ENCODE measurements at regions not wholly inside any gene's neighbourhood (a gene's known extent, or its start where the extent isn't known, plus 50 kb on each side); places are given as distances from the start of the nearest gene placed in this dataset.
"Not testable (repeated sequence)": the region's sequence is repeated elsewhere in the genome, so short reads cannot be mapped to it uniquely, and the experiment has no call there.

DNA sequence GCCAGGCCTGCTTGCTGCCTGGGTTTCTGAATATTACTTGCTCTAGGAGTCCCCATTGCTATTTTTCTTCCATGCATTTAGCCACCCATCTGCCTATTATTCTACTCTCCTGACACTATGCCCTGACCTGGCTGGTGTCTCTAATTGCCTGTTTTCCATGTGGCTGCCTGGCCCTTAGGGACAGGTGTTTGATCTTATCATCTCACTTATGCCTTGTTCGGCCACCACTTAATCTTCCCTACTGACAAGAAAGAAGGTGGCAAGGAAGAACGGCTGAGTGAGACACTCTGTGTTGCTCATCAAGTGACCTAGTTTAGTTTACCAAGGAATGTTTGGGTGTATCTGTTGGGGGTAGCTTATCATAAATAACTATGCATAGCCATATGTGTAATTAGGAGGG, 50.4 kb upstream of the RAPH1 start:
- peak; percentile 11 for DNase-seq

DNA sequence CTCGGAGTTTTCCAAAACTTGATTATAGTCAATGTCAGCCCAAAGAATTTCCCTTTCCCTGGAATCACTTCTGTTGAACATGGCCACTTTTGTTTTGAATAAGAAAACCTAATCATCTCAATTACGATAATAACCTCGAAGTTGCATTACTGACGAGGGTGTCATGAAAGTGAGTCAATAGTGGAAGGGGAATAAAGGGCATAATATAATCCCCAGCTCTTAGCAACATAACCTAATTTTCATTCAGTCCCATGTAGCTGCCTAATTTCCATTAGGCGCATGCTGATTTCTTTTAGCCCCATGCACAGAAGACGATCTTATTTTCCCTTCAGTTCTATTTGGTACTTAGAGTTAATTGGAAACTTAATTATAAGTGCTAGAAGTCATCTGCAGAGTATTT, 51.1 kb upstream of the RAPH1 start:
- DNase-seq, result no peak

DNA sequence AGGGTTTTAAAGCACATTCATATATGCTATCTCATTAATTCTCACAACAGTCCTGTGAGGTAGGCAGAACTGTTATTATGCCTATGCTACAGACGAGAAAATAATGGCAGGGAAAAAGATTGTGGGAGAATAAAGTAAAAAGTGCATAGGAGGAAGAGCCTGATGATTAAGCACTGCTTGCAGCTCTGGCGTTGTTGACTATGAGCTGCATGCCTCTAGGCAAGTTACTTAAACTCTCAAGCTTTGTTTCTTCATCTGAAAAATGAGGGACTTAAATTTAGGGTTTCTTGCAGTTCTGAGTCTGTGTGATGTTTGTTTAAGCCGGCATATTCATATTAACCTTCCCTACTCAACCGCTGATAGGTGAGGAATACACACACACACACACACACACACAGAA, 51.6 kb upstream of the RAPH1 start:
- peak; percentile 12 for DNase-seq

DNA sequence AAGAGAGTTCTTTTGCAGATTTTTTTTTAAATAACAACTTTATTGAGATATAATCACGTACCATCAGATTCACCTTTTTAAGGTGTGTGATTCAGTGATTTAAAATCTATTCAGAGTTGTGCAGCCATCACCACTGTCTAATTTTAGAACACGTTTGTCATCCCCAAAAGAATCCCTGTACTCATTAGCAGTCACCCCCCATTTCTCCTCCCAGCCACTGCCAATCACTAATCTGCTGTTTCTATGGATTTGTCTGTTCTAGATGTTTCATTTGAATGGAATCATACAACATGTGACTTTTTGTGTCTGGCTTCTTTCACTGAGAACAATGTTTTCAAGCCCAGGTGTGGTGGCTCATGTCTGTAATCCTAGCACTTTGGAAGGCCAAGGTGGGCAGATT, 55.4 kb upstream of the RAPH1 start:
- no peak for DNase-seq

DNA sequence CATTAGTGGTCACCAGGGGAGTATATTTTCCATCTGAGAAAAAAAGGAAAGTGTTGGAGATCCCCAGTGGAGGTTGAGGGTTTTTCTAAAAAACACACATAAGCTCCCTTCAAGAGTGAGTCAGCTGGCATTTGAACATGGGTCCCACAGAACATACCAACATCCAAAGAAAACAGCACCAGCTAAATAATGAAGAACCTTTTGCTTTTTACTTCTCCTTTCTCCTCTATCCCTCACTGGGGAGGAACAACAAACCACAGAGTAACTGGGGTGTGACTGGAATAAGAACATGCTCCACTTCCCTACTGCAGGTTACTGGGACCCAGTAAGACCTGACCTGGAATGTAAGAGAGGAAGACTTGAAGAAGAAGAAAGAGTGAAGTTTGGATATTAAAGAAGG, 56.5 kb upstream of the RAPH1 start:
- DNase-seq, result peak; percentile 50

DNA sequence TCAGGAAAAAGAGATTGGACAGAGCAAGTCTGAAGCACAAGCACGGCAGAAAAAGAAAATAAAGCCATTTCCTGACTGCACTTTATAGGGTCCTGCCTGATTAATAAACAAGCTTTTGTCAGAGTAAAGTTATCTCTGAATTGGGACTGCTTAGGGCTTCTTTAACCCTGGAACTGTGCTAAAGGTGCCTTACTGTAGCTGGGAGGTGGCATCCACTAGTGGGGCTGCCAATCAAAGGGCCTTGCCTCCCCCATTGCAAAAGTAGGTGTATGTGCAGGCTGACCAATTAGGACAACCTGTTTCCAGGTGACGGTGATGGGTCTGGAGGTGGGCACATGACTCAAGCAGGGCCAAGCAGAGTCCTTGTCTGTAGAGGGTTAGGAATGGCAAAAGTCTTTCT, 57.4 kb upstream of the RAPH1 start:
- DNase-seq, result no peak

DNA sequence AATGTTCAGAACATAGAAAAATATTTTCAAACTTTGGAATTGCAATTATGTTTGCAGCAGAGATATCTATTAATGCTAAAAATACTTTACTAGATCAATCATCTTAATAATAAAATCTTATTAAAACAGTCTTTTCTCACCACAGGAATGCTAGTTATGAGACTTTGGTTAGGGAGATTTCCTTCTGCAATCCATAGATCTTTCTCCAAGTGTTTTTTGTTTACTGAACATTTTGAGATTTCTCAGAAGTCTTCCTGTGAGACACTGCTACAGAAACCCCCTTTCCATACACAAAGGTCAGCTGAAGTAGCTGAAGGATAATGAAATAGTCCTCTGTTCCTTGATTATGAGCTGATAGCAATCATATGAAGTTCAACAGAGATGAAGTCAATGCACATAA, 59.4 kb upstream of the RAPH1 start:
- DNase-seq, result peak; percentile 66

DNA sequence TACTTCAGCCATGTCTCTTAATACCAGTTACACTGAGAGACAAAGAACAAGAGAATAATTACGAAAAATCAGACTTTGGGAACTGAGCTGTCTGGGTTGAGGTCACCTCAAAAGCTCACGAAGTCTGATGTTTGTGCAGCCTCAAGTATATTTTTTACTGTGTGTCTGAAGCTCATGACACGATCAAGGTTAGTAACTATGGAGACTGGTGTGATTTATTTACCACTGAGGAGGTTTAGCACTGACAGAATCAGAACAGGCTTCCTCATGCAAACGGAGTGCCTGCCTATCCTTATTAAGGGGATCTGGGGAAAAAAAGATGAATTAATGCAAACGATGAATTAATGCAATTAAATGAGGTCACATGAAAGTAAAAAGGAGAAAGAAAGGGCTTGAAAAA, 61.1 kb upstream of the RAPH1 start:
- DNase-seq, result peak; percentile 8

DNA sequence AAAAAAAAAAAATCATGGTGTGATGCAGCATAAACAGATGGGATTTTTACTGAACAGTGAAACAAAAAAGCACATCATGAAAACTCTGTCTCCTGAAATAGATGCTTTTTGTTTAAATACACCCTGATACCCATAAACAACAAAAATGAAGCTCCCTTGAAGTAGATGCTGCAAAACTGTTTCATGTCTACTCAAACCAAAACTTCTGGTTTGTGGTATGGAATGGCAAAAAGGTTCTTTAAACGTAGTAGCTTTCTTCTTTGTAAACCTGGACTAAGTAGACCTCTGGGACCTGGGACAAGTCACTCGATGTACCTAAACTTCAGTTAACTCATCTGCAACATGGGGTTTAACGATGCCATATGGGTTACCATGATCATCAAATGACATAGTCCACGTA, 64.4 kb upstream of the RAPH1 start:
- no peak for DNase-seq

DNA sequence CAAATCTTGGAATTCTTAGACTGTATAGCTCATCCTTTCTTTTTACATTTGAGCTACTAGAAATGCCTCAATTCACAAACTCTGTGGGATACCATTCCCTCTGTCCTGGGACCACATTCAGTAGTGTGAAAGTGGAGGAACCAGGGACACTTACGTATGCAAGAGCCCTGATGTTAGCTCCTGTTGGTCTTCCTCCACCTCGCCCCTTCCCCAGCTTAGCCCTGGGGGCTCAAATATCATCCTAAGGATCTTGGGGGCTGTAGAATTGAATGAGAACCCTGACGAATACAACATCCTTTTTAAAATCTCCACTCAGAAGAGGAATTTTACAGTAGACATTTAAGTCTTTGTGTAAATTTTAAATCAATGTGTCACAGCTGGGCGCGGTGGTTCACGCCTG, 65.2 kb upstream of the RAPH1 start:
- DNase-seq, result peak; percentile 9

DNA sequence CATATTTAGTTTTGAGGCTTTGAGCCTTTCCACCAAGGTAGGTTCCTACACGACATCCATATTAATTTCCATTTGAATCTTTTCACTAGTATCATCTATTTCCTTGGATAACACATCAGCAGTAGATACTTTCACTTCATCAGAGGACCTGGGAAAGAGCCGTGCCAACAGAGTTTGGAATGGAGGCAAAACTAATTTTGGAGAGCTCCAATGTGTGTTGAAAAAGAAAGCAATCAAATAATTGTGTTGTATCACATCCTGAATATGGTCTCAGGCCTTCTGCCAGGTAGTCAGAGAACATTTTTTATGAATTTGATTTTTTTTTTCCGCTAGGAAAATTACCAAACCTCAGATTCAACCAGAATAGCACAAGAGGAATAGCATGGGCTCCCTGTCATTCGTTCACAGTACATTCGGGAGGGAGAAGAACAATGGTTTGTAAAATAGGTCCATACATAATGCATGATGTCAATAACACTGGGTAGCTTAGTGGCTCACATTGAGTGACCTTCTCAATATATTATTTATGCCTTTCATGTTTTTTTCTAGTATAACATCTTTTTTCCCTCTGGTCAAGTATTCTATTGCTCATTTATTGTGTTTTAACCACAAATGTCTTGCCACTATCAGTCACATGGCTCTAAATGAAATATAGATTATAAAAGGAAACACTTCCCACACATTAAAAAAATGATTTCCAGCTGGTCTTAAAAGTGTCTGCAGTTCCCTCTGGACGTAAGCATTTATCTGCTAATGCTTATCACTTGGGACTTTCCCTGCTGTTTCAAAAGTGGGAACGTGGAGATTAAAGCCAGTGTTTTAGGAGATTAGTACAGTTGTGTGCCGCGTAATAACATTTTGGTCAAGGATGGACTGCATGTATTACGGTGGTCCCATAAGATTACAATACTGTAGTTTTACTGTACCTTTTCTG, 68.6 kb upstream of the RAPH1 start:
- DNase-seq, result no peak

DNA sequence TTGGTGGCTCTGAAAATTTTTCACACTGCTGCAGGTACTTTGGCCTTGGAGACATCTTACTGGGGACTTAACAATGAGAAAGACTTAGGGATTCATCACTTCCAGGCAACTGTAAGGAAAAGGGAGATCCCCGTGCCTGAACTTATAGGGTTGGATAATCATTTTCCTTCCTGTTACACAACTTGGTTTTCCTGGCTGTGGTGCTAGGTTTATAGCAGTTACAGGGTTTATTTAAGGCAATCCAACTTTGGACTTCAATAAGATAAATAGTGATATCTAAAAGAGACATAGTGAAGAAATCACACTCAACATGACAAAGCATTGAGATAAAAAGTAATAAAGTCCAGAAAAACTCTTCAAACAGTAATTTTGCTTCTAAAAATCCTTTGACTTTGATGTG, 70.2 kb upstream of the RAPH1 start:
- no peak for DNase-seq

DNA sequence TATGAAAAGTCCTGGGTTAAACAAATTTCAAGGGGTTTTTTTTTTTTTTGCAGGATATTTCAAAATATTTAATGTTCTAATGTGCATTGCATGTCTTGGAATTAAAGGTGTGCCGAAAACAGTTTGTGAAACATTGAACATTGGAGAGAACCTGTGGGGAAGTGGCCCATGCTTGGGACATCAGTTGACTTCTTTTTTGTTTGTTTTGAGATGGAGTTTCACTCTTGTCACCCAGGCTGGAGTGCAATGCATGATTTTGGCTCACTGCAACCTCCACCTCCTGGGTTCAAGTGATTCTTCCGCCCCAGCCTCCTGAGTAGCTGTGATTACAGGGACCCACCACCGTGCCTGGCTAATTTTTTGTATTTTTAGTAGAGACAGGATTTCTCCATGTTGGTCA, 71.0 kb upstream of the RAPH1 start:
- no peak for DNase-seq

DNA sequence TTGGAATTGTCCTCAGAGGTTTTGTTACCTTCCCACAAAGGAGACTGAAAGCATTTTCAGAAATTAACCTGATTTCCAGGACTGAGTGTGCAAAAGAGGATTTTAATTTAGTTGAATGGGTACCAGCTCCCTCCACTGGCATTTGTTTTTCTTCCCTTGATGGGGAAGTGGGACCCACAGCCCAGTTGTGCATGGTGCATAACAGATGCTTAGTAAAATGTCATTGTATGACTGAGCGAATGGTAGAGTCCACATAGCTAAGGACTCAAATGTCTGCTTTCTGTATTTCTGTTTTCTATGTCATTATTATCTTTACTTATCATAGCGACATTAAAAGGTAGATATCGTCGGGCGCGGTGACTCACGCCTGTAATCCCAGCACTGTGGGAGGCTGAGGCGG, 75.5 kb upstream of the RAPH1 start:
- DNase-seq, result no peak

DNA sequence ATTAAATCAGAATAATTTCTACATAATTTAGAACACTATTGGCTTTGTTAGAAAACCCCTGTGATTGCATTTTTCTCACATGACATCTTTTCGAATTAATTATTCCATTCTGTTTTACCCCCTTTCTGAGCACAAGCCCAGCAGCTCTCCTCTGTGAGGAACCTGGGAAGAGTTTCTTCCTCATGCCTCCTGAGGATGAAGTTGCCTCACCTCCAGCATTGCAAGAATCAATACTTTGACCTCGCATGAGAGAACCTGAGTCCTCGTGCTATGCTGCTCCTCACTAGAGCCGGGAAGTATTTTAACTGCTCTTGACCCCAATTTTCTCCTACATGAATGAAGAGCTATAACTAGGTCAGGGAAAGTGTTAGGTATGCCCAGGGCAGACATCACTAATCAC, 77.1 kb upstream of the RAPH1 start:
- DNase-seq, result no peak

DNA sequence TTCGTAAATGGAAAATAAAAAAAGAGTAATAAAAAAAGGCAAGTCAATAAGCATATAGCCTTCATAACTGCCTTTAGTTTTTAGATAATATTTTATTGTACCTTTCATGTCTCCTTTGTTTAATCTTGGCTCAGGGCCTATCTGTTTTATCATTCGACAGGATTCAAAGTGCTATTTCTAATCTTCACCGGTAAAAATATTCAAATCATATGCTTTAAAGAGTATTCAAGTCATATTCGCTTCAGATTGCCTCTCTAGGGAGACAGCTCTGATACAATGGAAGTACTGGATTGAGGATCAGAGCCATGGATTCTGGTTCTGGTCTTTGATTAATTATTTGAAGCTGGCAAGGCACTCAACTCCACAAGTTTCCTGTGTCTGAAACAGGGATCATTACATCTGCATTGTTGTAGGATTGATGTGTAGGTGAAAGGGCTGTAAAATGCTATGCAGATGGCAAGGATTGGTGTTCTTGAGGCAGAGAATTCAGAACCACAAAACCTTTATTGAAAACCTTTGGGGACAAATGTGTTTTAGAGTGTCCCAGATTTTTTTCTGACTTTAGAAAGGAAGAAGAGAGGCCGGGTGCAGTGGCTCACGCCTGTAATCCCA, 84.3 kb upstream of the RAPH1 start:
- DNase-seq, result no peak

DNA sequence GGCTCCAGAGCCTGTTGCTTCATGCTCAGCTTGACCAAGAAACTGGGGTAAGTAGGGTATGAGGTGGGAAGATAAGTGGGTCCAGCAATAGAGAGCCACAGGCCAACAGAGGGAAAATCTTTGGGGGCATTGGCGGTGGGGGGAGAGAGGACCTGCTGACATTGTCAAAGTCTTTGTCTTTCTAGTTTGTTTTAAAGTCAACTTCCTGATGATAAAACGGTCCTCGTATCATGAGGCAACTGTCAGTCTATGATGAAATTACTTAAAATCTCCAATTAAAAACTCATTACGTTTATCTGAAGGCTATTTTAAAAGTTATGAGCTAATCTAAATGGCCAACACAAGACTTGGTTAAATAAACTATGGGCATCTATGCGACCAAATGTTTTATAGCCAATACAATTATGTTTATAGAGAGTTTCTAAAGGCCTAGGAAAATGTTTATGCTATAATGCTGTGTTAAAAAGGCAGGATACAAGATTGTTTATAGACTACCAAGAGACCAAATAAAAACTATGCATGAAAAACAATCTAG, 84.4 kb upstream of the CD28 start:
- DNase-seq, result no peak

DNA sequence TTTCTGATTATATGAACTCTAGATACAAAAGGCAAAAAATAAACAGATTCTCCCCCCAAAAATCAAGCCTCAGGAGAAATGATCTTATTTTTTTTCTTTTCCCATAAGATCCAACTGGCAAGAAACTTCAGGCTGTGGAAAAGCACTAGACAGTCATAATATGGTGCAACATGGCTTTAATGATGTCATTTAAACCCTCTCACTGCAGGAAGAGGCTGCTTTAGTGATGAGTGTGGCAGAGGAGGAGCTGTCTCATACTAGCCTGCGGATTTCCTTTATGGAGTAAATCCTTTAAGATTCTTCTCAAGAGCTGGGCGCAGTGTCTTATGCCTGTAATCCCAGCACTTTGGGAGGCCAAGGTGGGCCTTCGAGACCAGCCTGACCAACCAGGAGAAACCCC, 83.3 kb upstream of the CD28 start:
- DNase-seq, result peak; percentile 95

DNA sequence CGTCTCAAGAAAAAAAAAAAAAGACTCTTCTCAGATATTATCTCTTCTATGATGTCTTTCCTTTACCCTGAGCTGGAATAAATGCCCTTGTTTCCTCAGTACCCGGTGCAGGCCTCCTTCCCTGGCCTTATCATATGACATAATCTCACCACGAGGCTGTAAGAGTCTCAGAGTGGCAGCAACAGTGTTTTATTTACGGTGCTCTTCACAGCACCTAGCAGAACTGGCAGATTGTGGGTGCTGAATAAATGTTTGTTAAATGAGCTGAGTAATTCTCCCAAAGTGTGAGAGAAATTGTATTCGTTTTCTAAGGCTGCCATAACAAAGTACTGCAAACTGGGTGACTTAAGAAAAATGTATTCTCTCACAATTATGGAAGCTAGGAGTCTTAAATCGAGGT, 82.8 kb upstream of the CD28 start:
- DNase-seq, result peak; percentile 20

DNA sequence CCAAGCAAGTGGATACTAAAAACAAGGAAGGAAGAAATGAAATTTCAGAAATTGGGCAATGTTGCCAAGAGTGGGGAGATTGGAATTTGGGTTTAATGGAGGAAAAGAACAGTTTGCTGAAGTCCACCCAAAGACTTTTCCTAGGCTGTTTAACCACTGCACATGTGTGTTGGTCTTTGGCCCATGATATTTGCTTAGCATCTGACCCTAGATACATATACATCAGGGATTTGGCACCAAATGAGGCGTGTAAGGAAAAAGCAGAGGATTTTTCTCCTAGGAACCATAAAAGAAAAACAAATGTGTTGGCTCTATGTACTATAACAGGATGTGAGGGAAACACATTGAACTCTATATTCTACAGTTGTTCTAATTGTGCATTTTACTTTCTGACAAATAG, 80.7 kb upstream of the CD28 start:
- no peak for DNase-seq

DNA sequence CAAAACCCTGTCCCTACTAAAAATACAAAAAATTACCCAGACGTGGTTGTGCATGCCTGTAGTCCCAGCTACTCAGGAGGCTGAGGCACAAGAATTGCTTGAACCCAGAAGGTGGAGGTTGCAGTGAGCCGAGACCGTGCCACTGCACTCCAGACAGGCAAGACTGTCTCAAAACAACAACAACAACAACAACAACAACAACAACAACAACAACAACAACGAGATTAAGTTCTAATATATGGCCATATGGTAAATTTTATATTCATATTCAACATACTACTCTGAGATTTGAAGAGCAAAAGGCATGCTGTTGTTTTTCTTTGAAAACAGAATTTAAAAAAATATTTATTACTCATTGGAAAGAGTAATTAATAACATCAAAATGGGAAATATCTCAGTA, 80.2 kb upstream of the CD28 start:
- DNase-seq, result not testable (repeated sequence)

DNA sequence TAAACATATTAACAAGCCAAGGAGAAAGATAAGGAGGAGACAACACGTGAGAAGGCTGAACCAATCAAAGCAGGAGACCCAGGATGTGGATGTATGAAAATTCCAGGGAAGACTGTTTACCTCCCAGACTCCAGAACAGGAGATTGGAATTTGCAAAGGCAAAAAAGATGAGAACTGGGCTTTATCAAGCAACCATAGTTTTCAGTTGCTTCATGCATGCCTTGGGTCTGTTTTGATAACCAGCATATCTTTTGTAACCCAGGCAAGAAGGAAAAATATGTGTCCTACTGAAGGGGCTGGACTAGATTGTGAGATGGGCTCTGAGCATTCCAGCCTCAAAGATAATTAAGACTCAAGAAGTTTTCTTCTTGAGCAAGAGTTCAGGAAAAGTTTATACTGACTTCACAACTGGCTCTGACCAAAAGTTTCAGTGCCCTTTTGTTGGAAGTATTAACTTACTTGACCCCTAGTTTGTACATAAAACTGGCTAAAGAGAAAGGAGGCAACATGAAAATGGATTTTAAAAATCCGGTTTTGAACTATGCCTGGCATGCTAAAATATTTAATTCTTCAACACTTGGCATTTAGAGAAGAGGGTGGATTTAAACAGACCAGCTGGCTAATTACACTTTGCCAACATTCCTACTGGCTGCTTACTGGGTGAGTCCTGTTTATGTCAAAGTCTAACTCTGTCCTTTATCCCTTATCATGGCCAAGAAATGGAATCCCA, 79.3 kb upstream of the CD28 start:
- peak; percentile 79 for DNase-seq

DNA sequence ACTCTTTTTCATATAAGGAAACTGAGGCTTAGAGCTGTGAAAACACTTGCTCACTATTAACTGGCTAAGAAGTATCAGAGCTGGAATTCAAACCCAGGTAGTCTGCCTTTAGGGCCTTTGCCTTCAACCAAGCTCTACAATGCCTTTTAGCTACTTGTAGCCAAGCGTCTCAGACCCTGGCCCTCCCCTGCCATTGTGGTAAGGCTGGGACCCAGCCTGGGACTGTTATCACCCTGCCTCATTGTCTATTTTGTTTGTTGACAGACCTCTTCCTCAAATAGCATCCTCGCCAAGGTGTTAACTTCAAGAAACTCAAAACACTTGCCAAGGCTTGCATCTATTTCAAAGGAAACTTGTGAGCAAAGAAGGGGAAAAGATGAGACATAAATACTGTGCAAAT, 76.7 kb upstream of the CD28 start:
- no peak for DNase-seq
